ENCODE measurements at regions not wholly inside any gene's neighbourhood (a gene's known extent, or its start where the extent isn't known, plus 50 kb on each side); places are given as distances from the start of the nearest gene placed in this dataset.

- no peak overlapping the region for H3K4me3 Mint-ChIP-seq
- no peak for DNase-seq
- H3K9me3 Mint-ChIP-seq = no peaks in the 10 kb centered on the region
- peaks cover 7% of the 10 kb centered on the region for H3K27me3 Mint-ChIP-seq
- H3K27ac Mint-ChIP-seq = no peak overlapping the region
- peaks cover 31% of the 10 kb centered on the region for H3K4me1 Mint-ChIP-seq (ENCODE audit: low read depth)
- H3K36me3 Mint-ChIP-seq (ENCODE audit: low read depth) = no peaks in the 10 kb centered on the region
These were observed 94.3 kb downstream of the CEBPB start for GRCh38 chr20:50284811-50285375.

DNA sequence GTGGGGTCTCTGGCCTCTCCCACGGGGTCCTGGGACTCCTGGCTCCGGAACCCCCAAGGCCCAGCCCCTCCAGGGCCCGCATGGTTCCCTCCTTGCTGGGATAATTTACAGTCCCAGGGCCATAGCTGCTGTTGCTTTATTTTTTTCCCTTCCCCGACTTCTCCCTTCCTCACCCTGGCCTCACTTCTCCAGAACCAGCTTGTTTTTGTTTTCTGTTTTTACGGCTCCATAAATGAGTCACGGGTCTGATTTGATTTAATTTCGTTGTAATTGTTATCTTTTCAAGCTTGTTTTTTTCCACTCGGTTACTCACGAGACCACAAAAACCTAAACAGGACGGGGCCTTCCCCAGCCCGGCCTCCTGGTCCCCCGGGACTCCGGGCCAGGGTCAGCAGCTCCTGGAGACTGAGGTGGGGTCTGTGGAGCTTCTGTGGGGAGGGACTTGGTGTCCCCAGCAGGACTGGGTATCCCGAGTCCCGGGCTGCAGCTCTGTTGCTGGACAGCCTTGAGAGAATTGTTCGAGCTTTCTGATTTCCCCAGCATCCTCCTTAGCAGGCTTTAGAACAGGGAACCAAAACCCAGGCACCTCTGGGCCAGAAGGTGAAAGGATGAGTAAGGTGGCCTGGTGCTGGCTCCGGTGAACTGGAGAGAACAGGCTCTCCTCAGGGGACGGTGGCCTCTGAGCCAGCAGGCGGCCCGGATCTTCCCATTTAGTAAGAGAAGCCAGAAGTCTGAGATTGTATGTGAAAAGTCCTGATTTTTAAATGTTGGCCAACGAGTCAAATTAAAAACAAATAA is 94.9 kb downstream of the CEBPB start:
- Mint-ChIP-seq H3K4me1 (ENCODE audit: low read depth) (peaks cover 31% of the 10 kb centered on the region), H3K36me3 (ENCODE audit: low read depth) (no peaks in the 10 kb centered on the region), H3K9me3 (no peaks in the 10 kb centered on the region), H3K4me3 (peak overlapping the region; percentile 8), H3K27me3 (peaks cover 9% of the 10 kb centered on the region), H3K27ac (peak overlapping the region; percentile 80)
- DNase-seq = peak; percentile 37

DNA sequence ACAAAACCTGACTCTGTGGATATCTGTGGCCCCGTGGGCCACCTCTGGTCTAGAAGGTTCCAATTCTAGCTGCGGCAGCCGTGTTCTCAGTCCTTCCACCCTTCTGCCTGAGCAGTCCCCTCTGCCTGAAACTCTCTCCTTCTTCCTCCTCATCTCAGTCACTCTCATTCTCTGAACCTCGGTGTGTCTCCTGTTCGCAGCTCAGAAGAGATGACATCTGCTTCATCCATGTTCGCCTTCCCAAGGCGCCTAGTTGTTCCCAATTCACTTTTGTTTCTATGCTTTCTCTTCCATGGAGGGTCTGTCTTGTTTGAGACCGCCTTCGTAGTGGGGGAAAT is 95.5 kb downstream of the CEBPB start:
- Mint-ChIP-seq H3K4me1 (ENCODE audit: low read depth) (peaks cover 31% of the 10 kb centered on the region), H3K36me3 (ENCODE audit: low read depth) (no peaks in the 10 kb centered on the region), H3K27me3 (peaks cover 13% of the 10 kb centered on the region), H3K9me3 (no peaks in the 10 kb centered on the region), H3K27ac (peak overlapping the region; percentile 80), H3K4me3 (no peak overlapping the region)
- no peak for DNase-seq

GRCh38 chr20:50286609-50287008 is 96.0 kb downstream of the CEBPB start:
- Mint-ChIP-seq H3K36me3 (ENCODE audit: low read depth) (no peaks in the 10 kb centered on the region), H3K27me3 (peaks cover 17% of the 10 kb centered on the region), H3K4me1 (ENCODE audit: low read depth) (peaks cover 31% of the 10 kb centered on the region), H3K9me3 (no peaks in the 10 kb centered on the region), H3K4me3 (no peak overlapping the region), H3K27ac (peak overlapping the region; percentile 80)
- DNase-seq = no peak

DNA sequence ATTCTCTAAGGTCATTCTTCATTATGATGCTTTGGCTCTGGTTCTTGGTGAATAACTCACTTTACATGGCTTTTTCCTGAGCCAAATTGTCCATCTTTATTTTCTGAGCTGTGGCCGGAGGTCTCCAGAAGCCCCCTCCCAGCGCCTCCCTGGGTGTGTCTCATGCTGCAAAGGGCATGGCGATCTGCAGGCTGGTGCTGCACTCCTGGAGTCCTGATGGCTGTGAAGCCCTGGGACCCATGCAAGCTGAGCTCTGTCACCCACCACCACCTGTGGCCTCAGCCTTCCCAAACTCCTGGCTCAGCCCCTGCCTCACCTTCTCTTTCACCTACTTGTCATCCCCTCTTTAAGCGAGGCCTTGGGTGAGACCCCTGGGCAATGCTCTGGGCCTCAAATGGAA is 96.9 kb downstream of the CEBPB start:
- H3K4me1 Mint-ChIP-seq (ENCODE audit: low read depth) = peaks cover 34% of the 10 kb centered on the region
- H3K36me3 Mint-ChIP-seq (ENCODE audit: low read depth) = no peaks in the 10 kb centered on the region
- H3K27me3 Mint-ChIP-seq = peaks cover 17% of the 10 kb centered on the region
- no peak overlapping the region for H3K27ac Mint-ChIP-seq
- no peak for DNase-seq
- no peak overlapping the region for H3K4me3 Mint-ChIP-seq
- no peaks in the 10 kb centered on the region for H3K9me3 Mint-ChIP-seq

- Mint-ChIP-seq H3K4me3 (no peak overlapping the region), H3K27me3 (peaks cover 13% of the 10 kb centered on the region), H3K4me1 (ENCODE audit: low read depth) (peaks cover 30% of the 10 kb centered on the region), H3K9me3 (no peaks in the 10 kb centered on the region), H3K36me3 (ENCODE audit: low read depth) (no peaks in the 10 kb centered on the region), H3K27ac (no peak overlapping the region)
- no peak for DNase-seq
These were observed 97.5 kb downstream of the CEBPB start for GRCh38 chr20:50288128-50288623.

DNA sequence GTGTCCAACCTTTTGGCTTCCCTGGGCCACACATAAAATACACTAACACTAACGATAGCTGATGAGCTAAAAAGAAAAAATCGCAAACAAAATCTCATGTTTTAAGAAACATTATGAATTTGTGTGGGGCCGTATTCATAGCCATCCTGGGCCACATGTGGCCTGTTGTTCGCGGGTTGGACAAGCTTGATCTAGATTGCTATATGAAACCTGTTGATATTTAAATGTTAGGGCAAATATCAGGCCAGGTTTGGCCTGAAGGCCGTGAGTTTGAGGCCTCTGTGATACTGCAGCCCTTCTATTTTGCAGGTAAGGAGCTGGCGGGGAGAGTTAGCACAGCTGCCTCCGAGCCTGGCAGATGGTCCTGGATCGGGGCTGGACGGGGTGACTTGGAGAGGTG is 99.0 kb downstream of the CEBPB start:
- no peak for DNase-seq
- H3K9me3 Mint-ChIP-seq = no peaks in the 10 kb centered on the region
- H3K4me1 Mint-ChIP-seq (ENCODE audit: low read depth) = peaks cover 23% of the 10 kb centered on the region
- no peak overlapping the region for H3K4me3 Mint-ChIP-seq
- H3K36me3 Mint-ChIP-seq (ENCODE audit: low read depth) = no peaks in the 10 kb centered on the region
- no peak overlapping the region for H3K27ac Mint-ChIP-seq
- H3K27me3 Mint-ChIP-seq = peaks cover 13% of the 10 kb centered on the region

DNA sequence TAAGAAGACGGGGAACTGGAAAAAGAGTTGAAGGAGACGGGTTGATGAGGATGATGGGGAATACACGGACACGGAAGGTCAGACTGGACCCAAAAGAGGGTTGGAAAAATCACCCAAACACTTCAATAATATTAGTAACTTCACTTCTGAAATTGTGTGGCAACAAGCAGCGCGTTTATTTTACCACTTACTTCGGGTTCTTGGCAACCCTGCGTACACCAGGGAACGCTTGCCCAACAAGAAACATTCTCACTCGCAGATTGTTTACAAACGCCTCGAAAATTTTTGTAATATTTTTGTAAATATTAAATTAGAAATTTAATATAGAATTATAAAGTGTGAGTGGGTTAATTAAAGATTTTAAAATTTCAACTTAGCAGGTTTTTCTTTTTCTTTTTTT is 99.5 kb downstream of the CEBPB start:
- Mint-ChIP-seq H3K27ac (no peak overlapping the region), H3K4me3 (no peak overlapping the region)

GRCh38 chr20:50290808-50291207 is 100.2 kb downstream of the CEBPB start:
- Mint-ChIP-seq H3K4me1 (ENCODE audit: low read depth) (peaks cover 13% of the 10 kb centered on the region), H3K36me3 (ENCODE audit: low read depth) (no peaks in the 10 kb centered on the region), H3K4me3 (no peak overlapping the region), H3K27ac (no peak overlapping the region), H3K9me3 (no peaks in the 10 kb centered on the region), H3K27me3 (peaks cover 13% of the 10 kb centered on the region)
- no peak for DNase-seq

More for the DNA sequence above, 99.5 kb downstream of the CEBPB start:
- Mint-ChIP-seq H3K36me3 (ENCODE audit: low read depth) (no peaks in the 10 kb centered on the region), H3K4me1 (ENCODE audit: low read depth) (peaks cover 20% of the 10 kb centered on the region), H3K9me3 (no peaks in the 10 kb centered on the region), H3K27me3 (peaks cover 13% of the 10 kb centered on the region)
- DNase-seq = no peak

DNA sequence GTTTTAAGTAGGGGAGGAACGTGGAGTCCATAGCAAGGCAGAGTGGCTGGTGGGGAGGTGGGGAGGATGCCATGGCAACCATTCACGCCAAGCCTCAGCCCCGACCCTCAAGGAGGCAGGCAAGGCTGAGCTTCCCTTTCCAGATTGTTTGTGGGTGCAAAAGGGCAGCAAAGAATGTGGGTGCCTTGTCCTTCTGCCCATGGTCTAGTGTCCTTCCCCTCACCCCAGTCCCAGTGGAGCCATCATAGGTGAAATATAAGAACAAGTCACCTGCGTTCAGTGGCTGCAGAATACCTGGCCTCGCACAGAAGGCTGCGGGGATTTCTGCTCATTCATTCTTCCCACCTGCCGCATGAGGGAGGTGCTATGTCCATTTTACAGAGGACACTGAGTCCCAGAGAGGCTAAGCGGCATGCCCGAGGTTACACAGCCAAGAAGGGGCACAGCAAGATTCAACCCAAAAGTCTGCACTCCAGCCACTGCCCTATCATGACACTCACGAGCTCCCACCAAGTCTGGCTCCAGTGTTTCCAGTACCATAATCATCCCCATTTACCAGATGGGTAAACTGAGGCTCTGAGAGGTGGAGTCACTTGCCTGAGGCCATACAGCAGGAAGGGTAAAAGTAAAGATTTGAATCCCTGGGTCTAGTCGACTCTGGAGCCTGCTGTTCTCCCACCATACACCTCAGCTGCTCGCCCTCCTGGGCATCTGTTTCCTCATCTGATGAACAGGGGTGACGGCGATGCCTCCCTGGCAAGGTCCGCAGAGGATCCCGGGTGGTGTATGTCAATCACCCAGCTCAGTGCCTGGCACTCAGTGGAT is 100.8 kb downstream of the CEBPB start:
- Mint-ChIP-seq H3K4me3 (no peak overlapping the region), H3K4me1 (ENCODE audit: low read depth) (peaks cover 7% of the 10 kb centered on the region), H3K36me3 (ENCODE audit: low read depth) (no peaks in the 10 kb centered on the region), H3K9me3 (no peaks in the 10 kb centered on the region), H3K27ac (no peak overlapping the region), H3K27me3 (peaks cover 13% of the 10 kb centered on the region)
- no peak for DNase-seq

GRCh38 chr20:50292079-50292590 is 101.5 kb downstream of the CEBPB start:
- no peaks in the 10 kb centered on the region for H3K36me3 Mint-ChIP-seq (ENCODE audit: low read depth)
- H3K4me1 Mint-ChIP-seq (ENCODE audit: low read depth) = peaks cover 5% of the 10 kb centered on the region
- H3K4me3 Mint-ChIP-seq = no peak overlapping the region
- H3K27ac Mint-ChIP-seq = no peak overlapping the region
- H3K9me3 Mint-ChIP-seq = no peaks in the 10 kb centered on the region
- H3K27me3 Mint-ChIP-seq = peaks cover 13% of the 10 kb centered on the region
- DNase-seq = no peak

DNA sequence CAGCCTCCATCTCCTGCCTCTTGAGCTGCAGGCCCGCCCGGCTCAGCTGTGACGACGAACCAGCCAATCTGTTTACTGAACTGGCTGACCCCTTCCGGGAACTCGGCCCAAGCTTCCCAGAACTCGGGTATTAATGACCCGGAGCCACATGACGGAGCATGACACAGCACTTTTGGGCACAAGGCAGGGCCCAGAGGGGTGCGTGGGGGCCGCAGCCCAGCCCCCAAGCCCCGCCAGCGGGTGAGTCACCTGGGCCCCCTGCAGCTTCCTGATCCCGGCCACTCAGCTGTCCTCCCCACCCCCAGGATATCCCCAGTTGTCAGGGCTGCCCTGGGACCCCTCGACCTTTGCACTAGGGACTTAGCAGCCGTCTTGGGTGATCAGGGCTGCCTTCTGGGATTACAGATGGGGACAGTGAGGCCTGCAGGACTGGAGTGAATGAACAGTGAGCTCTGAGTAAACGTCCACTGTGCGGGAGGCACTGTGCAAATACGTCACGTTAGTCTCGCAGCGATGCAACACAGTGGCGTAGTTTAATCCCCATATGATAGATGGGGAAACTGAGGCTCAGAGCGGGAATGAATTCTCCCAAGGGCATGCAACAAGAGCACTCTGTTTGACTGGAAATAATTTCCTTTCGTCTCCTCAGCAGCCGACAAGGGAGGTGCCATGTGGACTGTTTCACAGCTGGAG is 102.1 kb downstream of the CEBPB start:
- DNase-seq = no peak
- peaks cover 11% of the 10 kb centered on the region for H3K4me1 Mint-ChIP-seq (ENCODE audit: low read depth)
- no peaks in the 10 kb centered on the region for H3K36me3 Mint-ChIP-seq (ENCODE audit: low read depth)
- no peaks in the 10 kb centered on the region for H3K9me3 Mint-ChIP-seq
- H3K4me3 Mint-ChIP-seq = no peak overlapping the region
- H3K27me3 Mint-ChIP-seq = peaks cover 13% of the 10 kb centered on the region
- peak overlapping the region; percentile 13 for H3K27ac Mint-ChIP-seq

DNA sequence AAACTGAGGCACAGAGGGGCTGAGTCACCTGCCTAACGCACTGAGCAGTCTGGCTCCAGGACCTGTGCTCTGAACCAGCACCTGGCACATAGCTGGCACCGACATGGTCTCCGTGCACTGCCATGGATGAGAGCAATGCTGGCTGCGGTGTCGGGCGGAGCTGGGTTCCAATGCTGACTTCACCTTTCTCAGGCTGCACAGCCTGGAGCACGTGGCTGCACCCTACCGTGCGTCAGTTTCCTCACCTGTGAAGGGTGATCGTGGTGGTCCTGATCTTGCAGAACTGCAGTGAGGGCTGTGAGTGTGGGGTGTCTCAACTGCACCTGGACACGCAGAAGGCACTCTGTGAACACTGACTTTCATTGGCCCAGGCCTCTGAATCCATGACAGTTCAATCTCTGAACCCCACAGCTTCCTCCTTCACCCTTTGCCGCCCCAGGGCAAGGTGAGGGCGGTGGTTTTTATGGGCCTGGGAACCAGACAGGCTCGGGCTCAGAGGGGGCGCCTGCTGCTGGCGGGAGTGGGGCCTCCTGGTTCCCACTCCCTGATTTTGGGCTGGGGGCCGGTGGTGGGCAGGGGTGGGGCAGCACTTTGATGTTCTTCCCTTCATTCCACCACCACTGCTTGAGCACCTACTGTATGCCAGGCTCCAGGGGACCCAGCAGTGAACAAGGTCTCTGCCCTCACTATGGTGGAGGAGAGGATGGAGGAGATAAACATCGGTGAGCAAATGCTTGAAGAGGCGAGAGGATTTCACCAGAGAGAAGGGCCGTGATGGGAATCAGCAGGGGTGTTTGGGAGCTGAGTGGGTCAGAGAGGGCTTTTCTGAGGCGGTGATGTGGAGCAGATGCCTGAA is 102.9 kb downstream of the CEBPB start:
- peaks cover 16% of the 10 kb centered on the region for H3K27me3 Mint-ChIP-seq
- no peaks in the 10 kb centered on the region for H3K36me3 Mint-ChIP-seq (ENCODE audit: low read depth)
- H3K4me1 Mint-ChIP-seq (ENCODE audit: low read depth) = peaks cover 19% of the 10 kb centered on the region
- DNase-seq = no peak
- no peaks in the 10 kb centered on the region for H3K9me3 Mint-ChIP-seq
- H3K27ac Mint-ChIP-seq = no peak overlapping the region
- H3K4me3 Mint-ChIP-seq = no peak overlapping the region
